ENCODE measurements at regions not wholly inside any gene's neighbourhood (a gene's known extent, or its start where the extent isn't known, plus 50 kb on each side); places are given as distances from the start of the nearest gene placed in this dataset.
"Not testable (repeated sequence)": the region's sequence is repeated elsewhere in the genome, so short reads cannot be mapped to it uniquely, and the experiment has no call there.

DNA sequence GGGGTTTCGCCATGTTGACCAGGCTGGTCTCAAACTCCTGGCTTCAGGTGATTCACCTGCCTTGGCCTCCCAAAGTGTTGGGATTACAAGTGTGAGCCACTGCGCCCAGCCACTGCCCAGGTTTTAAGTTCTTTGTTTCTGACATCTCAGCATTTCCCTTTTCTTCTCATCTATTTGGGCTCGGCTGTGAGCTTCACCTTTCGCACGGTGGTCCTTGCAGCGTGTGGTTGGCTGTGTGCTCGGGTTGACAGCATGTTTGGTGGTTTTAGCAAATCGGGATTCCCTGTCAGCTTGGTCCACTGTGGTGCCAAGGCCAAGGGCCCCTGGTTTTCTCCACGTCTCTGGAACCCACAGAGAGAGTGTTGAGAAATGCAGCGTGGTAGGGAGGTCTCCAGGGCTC lies 138.8 kb downstream of the DNAJB6 start:
- ChIA-PET CTCF (interaction anchor here (1.4 kb wide), 1 partner anchor 43 kb away, joined by 5 read pairs; no protein-coding TSS in a partner anchor), POLR2A (no interaction called here)
- Mint-ChIP-seq H3K27me3 (ENCODE audit: low read depth) (no peaks in the 10 kb centered on the region), H3K36me3 (ENCODE audit: low read depth) (peaks cover 46% of the 10 kb centered on the region), H3K27ac (no peak overlapping the region), H3K4me1 (ENCODE audit: low read depth) (peaks cover 51% of the 10 kb centered on the region), H3K9me3 (ENCODE audit: insufficient read depth) (peaks cover 25% of the 10 kb centered on the region), H3K4me3 (no peak overlapping the region)
- ATAC-seq (no peak), DNase-seq (peak; percentile 13)

DNA sequence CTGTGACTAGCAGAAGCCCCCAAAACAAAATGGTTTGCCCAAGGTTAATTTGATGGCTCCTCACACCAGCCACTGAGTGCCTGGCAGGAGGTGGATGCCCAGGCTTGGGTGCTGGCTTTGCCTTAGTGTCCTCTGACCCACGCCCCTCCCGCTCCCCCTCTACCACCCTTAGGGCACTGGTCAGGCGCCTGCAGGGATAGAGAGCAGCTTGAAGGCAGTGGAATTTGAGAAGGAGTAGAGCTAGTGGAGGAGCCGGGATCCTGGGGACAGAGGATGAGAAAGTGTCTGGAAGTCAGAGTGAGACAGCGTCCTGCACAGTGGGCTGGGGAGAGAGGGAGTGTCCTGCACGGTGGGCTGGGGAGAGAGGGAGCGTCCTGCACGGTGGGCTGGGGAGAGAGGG lies 139.4 kb downstream of the DNAJB6 start:
- Mint-ChIP-seq H3K9me3 (ENCODE audit: insufficient read depth) (peaks cover 25% of the 10 kb centered on the region), H3K27me3 (ENCODE audit: low read depth) (no peaks in the 10 kb centered on the region), H3K27ac (no peak overlapping the region), H3K4me1 (ENCODE audit: low read depth) (peaks cover 45% of the 10 kb centered on the region), H3K4me3 (no peak overlapping the region), H3K36me3 (ENCODE audit: low read depth) (peaks cover 43% of the 10 kb centered on the region)
- CTCF ChIA-PET: no interaction called here
- ATAC-seq (no peak), DNase-seq (peak; percentile 12)
- POLR2A ChIA-PET: interaction anchor here (0.7 kb wide), 1 partner anchor 14 kb away, joined by 4 read pairs; no protein-coding TSS in a partner anchor

DNA sequence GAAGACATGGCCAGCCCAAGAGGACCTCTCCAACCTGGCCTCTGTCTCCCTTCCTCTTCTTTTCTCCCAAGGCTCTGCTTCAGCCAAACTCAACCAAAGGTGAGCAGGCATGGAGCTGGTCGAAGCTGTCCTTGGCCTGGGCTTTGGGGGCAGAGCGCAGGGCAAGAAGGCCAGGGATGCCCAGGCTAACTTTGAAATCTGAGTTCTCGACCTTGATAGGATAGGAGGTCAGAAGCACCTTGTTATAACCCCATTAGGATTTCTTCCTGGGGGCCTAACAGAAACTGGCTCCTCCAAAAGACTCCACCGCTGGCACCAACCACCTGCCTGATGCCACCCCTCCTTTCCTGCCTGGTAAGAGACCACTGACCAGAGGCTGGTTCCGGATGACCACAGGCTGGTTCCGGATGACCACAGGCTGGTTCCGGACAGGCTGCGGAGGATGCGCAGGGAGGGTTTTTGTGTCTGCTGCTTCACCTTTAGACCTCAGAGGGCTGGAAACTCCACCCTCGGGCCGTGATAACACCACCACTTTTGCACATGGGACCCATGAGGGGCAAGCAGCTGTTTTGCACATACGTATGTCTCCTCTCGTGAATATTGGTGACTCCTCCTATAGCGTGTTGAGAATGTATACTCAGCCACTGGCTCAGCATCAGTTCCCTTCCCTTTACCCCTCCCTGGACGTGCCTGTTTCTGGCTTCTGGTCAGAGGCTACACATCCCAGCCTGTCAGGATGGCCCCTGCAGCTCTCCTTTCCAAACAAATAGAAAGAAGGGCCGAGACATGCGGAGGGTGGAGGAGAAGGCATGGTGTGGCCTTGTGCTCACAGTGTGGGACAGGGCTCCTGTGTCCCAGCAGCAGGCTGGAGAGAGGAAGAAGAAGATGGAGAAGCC lies 140.1 kb downstream of the DNAJB6 start:
- CTCF ChIA-PET: no interaction called here
- Mint-ChIP-seq H3K36me3 (ENCODE audit: low read depth) (peaks cover 39% of the 10 kb centered on the region), H3K4me1 (ENCODE audit: low read depth) (peaks cover 38% of the 10 kb centered on the region), H3K9me3 (ENCODE audit: insufficient read depth) (peaks cover 25% of the 10 kb centered on the region), H3K27ac (peak overlapping the region; percentile 65), H3K27me3 (ENCODE audit: low read depth) (no peaks in the 10 kb centered on the region), H3K4me3 (no peak overlapping the region)
- DNase-seq: no peak
- POLR2A ChIA-PET: interaction anchor here (0.7 kb wide), 1 partner anchor 15 kb away, joined by 4 read pairs; no protein-coding TSS in a partner anchor
- ATAC-seq: no peak

DNA sequence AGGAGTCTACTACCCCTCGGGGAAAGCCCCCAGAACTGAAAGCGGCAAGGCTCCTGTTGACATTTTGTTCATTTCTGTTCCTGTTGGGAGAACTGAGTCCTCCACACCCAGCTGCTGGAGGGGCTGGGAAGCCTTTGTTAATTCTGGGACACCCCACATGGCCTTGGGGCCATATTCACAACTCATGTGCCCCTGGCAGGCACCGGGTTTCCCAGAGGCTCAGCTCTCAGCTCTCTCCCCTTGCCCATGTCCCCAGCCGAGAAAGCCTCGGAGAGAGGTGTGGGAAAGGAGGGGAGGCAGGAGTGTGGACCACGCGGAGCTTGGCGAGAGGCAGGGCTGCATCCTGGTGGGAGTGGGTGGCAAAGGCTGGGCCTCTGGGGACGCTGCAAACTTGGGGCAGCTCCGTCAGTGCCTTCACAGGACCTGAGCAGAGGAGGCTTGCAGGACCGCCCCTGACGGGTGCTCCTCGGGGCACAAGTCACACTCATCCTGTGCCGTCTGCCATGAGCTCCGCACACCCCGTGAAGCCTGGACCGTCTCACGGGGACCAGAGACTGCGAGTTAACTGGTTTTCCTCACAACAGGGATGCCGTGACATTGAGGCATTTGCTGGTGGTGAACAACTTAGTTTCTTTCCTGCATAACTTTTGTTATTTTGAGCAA lies 140.9 kb downstream of the DNAJB6 start:
- DNase-seq (no peak), ATAC-seq (peak; percentile 36)
- H3K4me3 Mint-ChIP-seq: peak overlapping the region; percentile 37
- peaks cover 32% of the 10 kb centered on the region for H3K36me3 Mint-ChIP-seq (ENCODE audit: low read depth)
- CTCF ChIA-PET: no interaction called here
- H3K4me1 Mint-ChIP-seq (ENCODE audit: low read depth): peaks cover 30% of the 10 kb centered on the region
- POLR2A ChIA-PET: no interaction called here
- no peaks in the 10 kb centered on the region for H3K27me3 Mint-ChIP-seq (ENCODE audit: low read depth)
- H3K27ac Mint-ChIP-seq: peak overlapping the region; percentile 56
- H3K9me3 Mint-ChIP-seq (ENCODE audit: insufficient read depth): peaks cover 23% of the 10 kb centered on the region

DNA sequence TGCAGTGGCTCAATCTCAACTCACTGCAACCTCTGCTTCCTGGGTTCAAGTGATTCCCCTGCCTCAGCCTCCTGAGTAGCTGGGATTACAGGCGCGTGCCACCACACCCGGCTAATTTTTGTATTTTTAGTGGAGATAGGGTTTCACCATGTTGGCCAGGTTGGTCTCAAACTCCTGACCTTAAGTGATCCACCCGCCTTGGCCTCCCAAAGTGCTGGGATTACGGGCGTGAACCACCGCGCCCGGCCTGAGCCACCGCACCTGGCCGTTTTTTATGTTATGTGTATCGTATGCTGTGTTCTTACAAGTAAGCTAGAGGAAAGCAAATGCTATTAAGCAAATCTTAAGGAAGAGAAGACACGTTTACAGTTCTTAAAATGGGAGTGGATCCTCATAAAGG lies 141.8 kb downstream of the DNAJB6 start:
- H3K4me3 Mint-ChIP-seq; POLR2A ChIA-PET; H3K27me3 Mint-ChIP-seq (ENCODE audit: low read depth); DNase-seq; CTCF ChIA-PET; ATAC-seq: not testable (repeated sequence)
- peaks cover 23% of the 10 kb centered on the region for H3K36me3 Mint-ChIP-seq (ENCODE audit: low read depth)
- H3K9me3 Mint-ChIP-seq (ENCODE audit: insufficient read depth): peaks cover 14% of the 10 kb centered on the region
- H3K27ac Mint-ChIP-seq: peak overlapping the region; percentile 5
- H3K4me1 Mint-ChIP-seq (ENCODE audit: low read depth): peaks cover 23% of the 10 kb centered on the region

DNA sequence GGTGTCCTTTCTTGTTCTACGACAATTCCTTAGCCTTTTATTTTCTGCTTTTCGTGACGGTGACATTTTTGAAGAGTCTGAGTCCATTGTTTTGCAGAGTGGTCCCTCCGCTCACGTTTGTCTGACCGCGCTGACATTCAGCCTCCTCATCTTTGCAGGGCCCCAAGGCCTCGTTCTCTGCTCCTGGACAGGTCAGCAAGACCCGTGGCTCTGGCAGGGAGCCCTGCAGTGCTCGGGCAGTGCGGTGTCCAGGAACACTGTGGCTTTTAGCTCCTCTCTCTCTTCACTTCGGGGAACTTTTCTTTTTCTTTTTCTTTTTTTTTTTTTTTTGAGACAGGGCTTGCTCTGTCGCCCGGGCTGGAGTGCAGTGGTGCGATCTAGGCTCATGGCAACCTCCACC lies 142.5 kb downstream of the DNAJB6 start:
- H3K36me3 Mint-ChIP-seq (ENCODE audit: low read depth): peaks cover 18% of the 10 kb centered on the region
- ChIA-PET CTCF (no interaction called here), POLR2A (no interaction called here)
- peaks cover 23% of the 10 kb centered on the region for H3K4me1 Mint-ChIP-seq (ENCODE audit: low read depth)
- H3K9me3 Mint-ChIP-seq (ENCODE audit: insufficient read depth): peaks cover 8% of the 10 kb centered on the region
- peaks cover under 1% of the 10 kb centered on the region for H3K27me3 Mint-ChIP-seq (ENCODE audit: low read depth)
- DNase-seq: no peak
- no peak overlapping the region for H3K4me3 Mint-ChIP-seq
- ATAC-seq: no peak
- H3K27ac Mint-ChIP-seq: no peak overlapping the region

DNA sequence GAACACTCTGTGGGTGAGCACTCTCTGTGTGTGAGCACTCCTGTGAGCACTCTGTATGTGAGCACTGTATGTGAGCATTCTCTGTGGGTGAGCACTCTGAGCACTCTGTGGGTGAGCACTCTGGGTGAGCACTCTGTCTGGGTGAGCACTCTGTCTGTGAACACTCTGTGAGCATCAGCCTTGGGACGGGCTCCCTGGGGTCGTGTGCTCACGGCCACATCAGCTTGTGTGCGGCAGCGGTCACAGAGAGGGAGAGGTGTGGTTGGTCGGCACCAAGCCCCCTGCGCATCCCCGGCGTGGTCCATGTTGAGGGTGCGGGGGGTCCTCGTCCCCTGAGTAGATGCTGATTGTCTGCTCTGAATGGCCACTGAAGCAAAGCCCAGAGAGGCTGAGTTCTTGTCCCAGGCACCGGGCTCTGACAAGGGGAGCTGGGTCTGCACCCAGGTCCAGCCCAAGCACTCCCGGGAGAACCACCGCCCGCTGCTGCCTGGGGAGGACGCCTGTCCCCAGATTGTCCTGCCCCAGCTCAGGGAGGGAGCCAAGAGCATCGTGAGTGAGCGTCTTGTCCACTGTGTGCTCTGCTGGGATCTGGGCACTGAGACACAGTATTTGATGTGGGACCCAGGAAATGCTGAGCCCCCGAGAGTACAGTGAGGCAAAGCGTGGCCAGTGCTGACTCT lies 143.7 kb downstream of the DNAJB6 start:
- H3K27ac Mint-ChIP-seq: no peak overlapping the region
- peaks cover 3% of the 10 kb centered on the region for H3K27me3 Mint-ChIP-seq (ENCODE audit: low read depth)
- H3K4me1 Mint-ChIP-seq (ENCODE audit: low read depth): peaks cover 29% of the 10 kb centered on the region
- ATAC-seq: no peak
- no peak overlapping the region for H3K4me3 Mint-ChIP-seq
- H3K36me3 Mint-ChIP-seq (ENCODE audit: low read depth): peaks cover 11% of the 10 kb centered on the region
- DNase-seq: no peak
- CTCF ChIA-PET: no interaction called here
- POLR2A ChIA-PET: no interaction called here
- H3K9me3 Mint-ChIP-seq (ENCODE audit: insufficient read depth): no peaks in the 10 kb centered on the region

DNA sequence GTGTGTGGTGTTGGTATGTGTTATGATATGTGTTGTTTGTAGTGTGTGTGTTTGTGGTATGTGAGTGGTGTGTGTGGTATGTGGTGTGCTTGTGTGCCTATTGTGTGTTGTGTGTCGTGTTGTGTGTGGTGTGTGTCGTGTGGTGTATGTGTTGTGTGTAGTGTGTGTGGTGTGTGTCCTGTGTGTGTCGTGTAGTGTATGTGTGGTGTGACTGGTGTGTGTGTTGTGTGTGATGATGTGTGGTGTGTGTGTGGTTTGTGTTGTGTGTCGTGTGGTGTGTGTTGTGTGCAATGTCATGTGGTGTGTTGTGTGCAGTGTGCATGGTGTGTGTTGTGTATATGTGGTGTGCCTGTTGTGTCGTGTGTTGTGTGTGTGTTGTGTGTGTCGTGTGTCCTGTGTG lies 144.6 kb downstream of the DNAJB6 start:
- Mint-ChIP-seq H3K27me3 (ENCODE audit: low read depth) (peaks cover 7% of the 10 kb centered on the region), H3K27ac (no peak overlapping the region), H3K9me3 (ENCODE audit: insufficient read depth) (no peaks in the 10 kb centered on the region), H3K36me3 (ENCODE audit: low read depth) (peaks cover 6% of the 10 kb centered on the region), H3K4me1 (ENCODE audit: low read depth) (peaks cover 28% of the 10 kb centered on the region), H3K4me3 (no peak overlapping the region)
- no peak for ATAC-seq
- ChIA-PET CTCF (no interaction called here), POLR2A (no interaction called here)
- DNase-seq: no peak

DNA sequence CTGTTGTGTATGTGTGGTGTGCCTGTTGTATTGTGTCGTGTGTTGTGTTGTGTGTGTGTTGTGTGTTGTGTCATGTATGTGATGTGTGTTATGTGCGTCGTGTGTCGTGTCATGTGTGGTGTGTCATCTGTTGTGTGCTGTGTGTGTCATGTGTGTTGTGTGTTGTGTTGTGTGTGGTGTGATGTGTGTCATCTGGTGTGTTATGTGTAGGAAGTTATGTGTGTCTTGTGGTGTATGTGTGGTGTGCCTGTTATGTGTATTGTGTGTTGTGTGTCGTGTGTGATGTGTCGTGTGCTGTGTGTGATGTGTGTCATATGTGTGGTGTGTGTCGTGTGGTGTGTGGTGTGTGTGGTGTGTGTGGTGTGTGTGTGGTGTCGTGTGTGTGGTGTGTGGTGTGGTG lies 145.2 kb downstream of the DNAJB6 start:
- Mint-ChIP-seq H3K9me3 (ENCODE audit: insufficient read depth) (no peaks in the 10 kb centered on the region), H3K27ac (no peak overlapping the region), H3K4me3 (no peak overlapping the region), H3K4me1 (ENCODE audit: low read depth) (peaks cover 27% of the 10 kb centered on the region), H3K27me3 (ENCODE audit: low read depth) (peaks cover 7% of the 10 kb centered on the region), H3K36me3 (ENCODE audit: low read depth) (peaks cover 6% of the 10 kb centered on the region)
- no peak for ATAC-seq
- DNase-seq: no peak
- CTCF ChIA-PET: no interaction called here
- POLR2A ChIA-PET: no interaction called here

DNA sequence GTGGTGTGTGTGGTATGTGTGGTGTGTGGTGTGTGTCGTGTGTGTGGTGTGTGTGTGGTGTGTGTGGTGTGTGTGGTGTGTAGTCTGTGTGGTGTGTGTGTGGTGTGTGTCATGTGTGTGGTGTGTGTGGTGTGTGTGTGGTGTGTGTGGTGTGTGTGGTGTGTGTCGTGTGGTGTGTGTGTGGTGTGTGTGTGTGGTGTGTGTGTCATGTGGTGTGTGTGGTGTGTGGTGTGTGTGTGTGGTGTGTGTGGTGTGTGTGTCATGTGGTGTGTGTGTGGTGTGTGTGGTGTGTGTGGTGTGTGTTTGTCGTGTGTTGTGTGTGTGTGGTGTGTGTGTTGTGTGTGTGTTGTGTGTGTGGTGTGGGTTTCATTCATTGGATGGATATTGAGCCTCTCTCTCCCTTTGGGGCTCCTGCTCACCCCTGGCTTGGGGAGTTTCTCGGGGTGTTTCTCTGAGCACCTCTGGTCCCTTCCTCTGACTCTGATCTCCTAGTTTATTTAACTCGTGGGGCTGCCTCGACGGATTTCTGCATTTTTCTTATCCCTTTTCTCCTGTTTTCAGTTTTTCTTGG lies 145.8 kb downstream of the DNAJB6 start:
- ChIA-PET POLR2A (no interaction called here), CTCF (no interaction called here)
- ATAC-seq (peak; percentile 34), DNase-seq (no peak)
- peaks cover 6% of the 10 kb centered on the region for H3K36me3 Mint-ChIP-seq (ENCODE audit: low read depth)
- H3K4me3 Mint-ChIP-seq: no peak overlapping the region
- no peaks in the 10 kb centered on the region for H3K9me3 Mint-ChIP-seq (ENCODE audit: insufficient read depth)
- peaks cover 7% of the 10 kb centered on the region for H3K27me3 Mint-ChIP-seq (ENCODE audit: low read depth)
- H3K27ac Mint-ChIP-seq: no peak overlapping the region
- H3K4me1 Mint-ChIP-seq (ENCODE audit: low read depth): peaks cover 24% of the 10 kb centered on the region

DNA sequence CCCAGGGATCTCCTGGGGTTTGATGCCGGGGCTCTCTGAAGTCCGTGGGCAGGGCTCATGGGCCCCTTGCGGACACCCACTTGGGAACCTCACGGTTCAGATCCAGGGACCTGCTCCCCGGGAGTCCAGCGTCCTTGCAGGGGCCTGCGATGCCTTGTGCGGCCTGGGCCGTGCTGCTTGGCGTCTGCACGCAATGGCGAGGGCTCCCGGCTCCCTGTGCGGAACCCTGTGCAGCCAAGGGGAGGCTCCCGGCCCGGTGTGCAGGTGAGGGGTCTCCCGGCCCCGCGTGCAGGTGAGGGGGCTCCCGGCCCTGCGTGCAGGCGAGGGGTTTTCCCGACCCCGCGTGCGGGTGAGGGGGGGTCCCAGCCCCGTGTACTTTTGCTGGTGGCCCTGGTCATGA lies 146.7 kb downstream of the DNAJB6 start:
- DNase-seq: no peak
- peaks cover 7% of the 10 kb centered on the region for H3K27me3 Mint-ChIP-seq (ENCODE audit: low read depth)
- POLR2A ChIA-PET: no interaction called here
- no peaks in the 10 kb centered on the region for H3K9me3 Mint-ChIP-seq (ENCODE audit: insufficient read depth)
- no peak for ATAC-seq
- H3K4me3 Mint-ChIP-seq: no peak overlapping the region
- H3K27ac Mint-ChIP-seq: peak overlapping the region; percentile 23
- H3K4me1 Mint-ChIP-seq (ENCODE audit: low read depth): peaks cover 19% of the 10 kb centered on the region
- H3K36me3 Mint-ChIP-seq (ENCODE audit: low read depth): peaks cover 3% of the 10 kb centered on the region
- CTCF ChIA-PET: no interaction called here

DNA sequence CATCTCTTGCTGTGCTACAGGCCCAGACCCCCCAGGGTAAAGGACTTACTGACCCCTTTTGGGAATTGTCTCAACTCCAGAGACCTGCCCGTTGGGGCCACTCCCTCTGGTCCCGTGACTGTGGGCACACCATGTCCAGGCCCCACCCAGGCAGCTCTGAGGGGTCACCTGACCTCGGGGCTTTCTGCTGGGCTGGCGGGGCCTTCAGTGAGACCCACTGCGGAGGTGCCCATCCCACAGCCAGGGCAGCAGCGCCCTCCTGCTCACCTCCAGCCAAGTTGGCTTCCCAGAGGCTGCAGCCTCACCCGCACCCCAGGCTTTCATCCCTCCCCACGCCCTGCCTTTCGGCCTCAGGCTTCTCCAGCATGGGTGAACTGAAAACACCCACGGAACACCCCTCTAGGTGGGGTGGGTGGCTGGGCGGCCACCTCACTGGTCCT lies 147.2 kb downstream of the DNAJB6 start:
- no peaks in the 10 kb centered on the region for H3K36me3 Mint-ChIP-seq (ENCODE audit: low read depth)
- POLR2A ChIA-PET: no interaction called here
- no peak overlapping the region for H3K27ac Mint-ChIP-seq
- ATAC-seq: no peak
- no peaks in the 10 kb centered on the region for H3K9me3 Mint-ChIP-seq (ENCODE audit: insufficient read depth)
- no peak for DNase-seq
- H3K4me3 Mint-ChIP-seq: no peak overlapping the region
- H3K27me3 Mint-ChIP-seq (ENCODE audit: low read depth): peaks cover 7% of the 10 kb centered on the region
- H3K4me1 Mint-ChIP-seq (ENCODE audit: low read depth): peaks cover 16% of the 10 kb centered on the region
- CTCF ChIA-PET: interaction anchor here (0.7 to 0.9 kb wide), 3 partner anchors 9 to 26 kb away, joined by 3 read pairs; no protein-coding TSS in a partner anchor
